B cell (primary cell): ENCODE measurements at regions not wholly inside any gene's neighbourhood (a gene's known extent, or its start where the extent isn't known, plus 50 kb on each side); places are given as distances from the start of the nearest gene placed in this dataset.

ENCODE experiments used
- ATAC-seq: fragments of 200-7000 bp; cut with Tn5 transposase; one replicate; pipeline ENCODE4 v1.10.0; 2021; ENCODE audit warnings: low read depth, mild to moderate bottlenecking, moderate number of reproducible peaks, moderate library complexity
- CTCF ChIA-PET: fragments of 350-600 bp; sonication (Branson Sonifier 250); formaldehyde crosslinking; loops from one replicate; lab custom pipeline; 2021; ENCODE audit warnings: antibody characterized with exemption, inconsistent platforms; lab: Charles Lee
- POLR2A ChIA-PET: fragments of 350-600 bp; sonication (Branson Sonifier 250); formaldehyde crosslinking; loops from one replicate; lab custom pipeline; 2021; ENCODE audit warnings: antibody characterized with exemption; lab: Charles Lee
- DNase-seq: peaks from one replicate; pipeline ENCODE4 v3.0.0; 2013
- H2AFZ ChIP-seq: 2 replicates; pipeline ENCODE4 v1.6.1; 2012; ENCODE audit warnings: mild to moderate bottlenecking, low read depth, low read length; ENCODE audit not compliant: insufficient read depth, poor library complexity, severe bottlenecking
- H3K27ac ChIP-seq, 2 donors: 1 replicate in 1 of 2; 2 replicates in 1 of 2; pipeline ENCODE4 v1.5.1; 2012 to 2013; ENCODE audit warnings: low read length in 2 of 2, mild to moderate bottlenecking in 2 of 2, moderate library complexity in 1 of 2
- H3K27me3 ChIP-seq, 4 experiments: fragments of 200-600 bp in 1 of 4; sonication (generic) in 1 of 4; replicated peaks in 1 of 4; 1 replicate in 2 of 4; 2 replicates in 2 of 4; pipeline versions ENCODE4 v1.6.1 to v1.7.0; 2013 to 2016; ENCODE audit warnings: low read length in 3 of 4, mild to moderate bottlenecking in 2 of 4, mixed read lengths in 1 of 4, moderate library complexity in 1 of 4; ENCODE audit not compliant: insufficient read depth in 4 of 4, control insufficient read depth in 3 of 4; ENCODE audit errors: control extremely low read depth in 1 of 4
- H3K36me3 ChIP-seq, 2 experiments: replicated peaks in 1 of 2; 1 replicate in 1 of 2; 2 replicates in 1 of 2; pipeline versions ENCODE4 v1.6.1 to v1.7.1; 2013; ENCODE audit warnings: low read length in 1 of 2; ENCODE audit not compliant: insufficient read depth in 2 of 2, control insufficient read depth in 1 of 2; ENCODE audit errors: control extremely low read depth in 1 of 2, extremely low read depth in 1 of 2
- H3K4me1 ChIP-seq, 2 donors: fragments of 200-600 bp in 1 of 2; sonication (generic) in 1 of 2; 1 replicate in 1 of 2; 2 replicates in 1 of 2; pipeline versions ENCODE4 v1.5.1 to v1.6.1; 2013 to 2017; ENCODE audit warnings: low read length in 2 of 2; ENCODE audit not compliant: control insufficient read depth in 2 of 2, insufficient read depth in 2 of 2
- H3K4me2 ChIP-seq: replicated peaks from 2 replicates; pipeline ENCODE3; 2012; ENCODE audit warnings: mild to moderate bottlenecking, low read depth, low read length; ENCODE audit not compliant: poor library complexity, severe bottlenecking
- H3K4me3 ChIP-seq, 5 experiments: fragments of 200-600 bp in 1 of 5; sonication (generic) in 1 of 5; 1 replicate in 3 of 5; 2 replicates in 2 of 5; pipeline versions ENCODE4 v1.5.1 to v1.7.0; 2011 to 2016; ENCODE audit warnings: low read length in 4 of 5, mild to moderate bottlenecking in 4 of 5, low read depth in 2 of 5, control low read depth in 1 of 5, moderate library complexity in 1 of 5; ENCODE audit not compliant: insufficient read depth in 1 of 5; ENCODE audit errors: control extremely low read depth in 1 of 5, extremely low read depth in 1 of 5
- H3K79me2 ChIP-seq: fragments of 200-600 bp; sonication (generic); one replicate; pipeline ENCODE4 v1.6.0; 2016; ENCODE audit warnings: low read length; ENCODE audit not compliant: control insufficient read depth, insufficient read depth
- H3K9ac ChIP-seq: fragments of 200-600 bp; sonication (generic); 2 replicates; pipeline ENCODE4 v1.6.1; 2017; ENCODE audit warnings: mild to moderate bottlenecking, low read length, moderate library complexity
- H3K9me3 ChIP-seq, 3 donors: one replicate each; pipeline versions ENCODE4 v1.6.1 to v1.7.1; 2013; ENCODE audit warnings: low read length in 2 of 3; ENCODE audit not compliant: control insufficient read depth in 2 of 3, insufficient read depth in 1 of 3; ENCODE audit errors: control extremely low read depth in 1 of 3
- H4K20me1 ChIP-seq: 2 replicates; pipeline ENCODE4 v1.6.0; 2012; ENCODE audit warnings: mild to moderate bottlenecking, low read length; ENCODE audit not compliant: insufficient read depth, control insufficient read depth, poor library complexity, severe bottlenecking
- H3K27ac Mint-ChIP-seq: one replicate; pipeline ENCODE4 v1.8.0; 2021; ENCODE audit warnings: mixed read lengths
- H3K27me3 Mint-ChIP-seq: one replicate; pipeline ENCODE4 v1.8.0; 2021; ENCODE audit warnings: mixed read lengths
- H3K4me1 Mint-ChIP-seq: one replicate; pipeline ENCODE4 v1.8.0; 2021; ENCODE audit warnings: mixed read lengths
- H3K4me3 Mint-ChIP-seq: one replicate; pipeline ENCODE4 v1.8.0; 2021; ENCODE audit warnings: mixed read lengths
- H3K9me3 Mint-ChIP-seq: one replicate; pipeline ENCODE4 v1.8.0; 2022; ENCODE audit warnings: mixed read lengths; ENCODE audit not compliant: insufficient read depth
- CTCF ChIP-seq: fragments of 200-600 bp; IDR thresholded peaks from one replicate; pipeline ENCODE4 v1.8.0; 2022; ENCODE audit warnings: antibody characterized with exemption, mild to moderate bottlenecking
- EZH2 ChIP-seq: IDR thresholded peaks from 2 replicates; pipeline ENCODE4 v1.6.1; 2012; ENCODE audit warnings: borderline replicate concordance, low read depth, mild to moderate bottlenecking, moderate library complexity, low read length; ENCODE audit not compliant: insufficient read depth, poor library complexity, severe bottlenecking
- whole genome bisulfite sequencing: methylation state at CpG from one replicate; pipeline ENCODE4 v1.1.5; 2013; ENCODE audit warnings: missing lambda C conversion rate; ENCODE audit not compliant: insufficient coverage; 5-methylcytosine and 5-hydroxymethylcytosine counted together
- intact Hi-C: fragments of 100-400 bp; cut with micrococcal nuclease; formaldehyde crosslinking; loops from one replicate; pipeline ENCODE4 v1.10.0; 2022

DNA sequence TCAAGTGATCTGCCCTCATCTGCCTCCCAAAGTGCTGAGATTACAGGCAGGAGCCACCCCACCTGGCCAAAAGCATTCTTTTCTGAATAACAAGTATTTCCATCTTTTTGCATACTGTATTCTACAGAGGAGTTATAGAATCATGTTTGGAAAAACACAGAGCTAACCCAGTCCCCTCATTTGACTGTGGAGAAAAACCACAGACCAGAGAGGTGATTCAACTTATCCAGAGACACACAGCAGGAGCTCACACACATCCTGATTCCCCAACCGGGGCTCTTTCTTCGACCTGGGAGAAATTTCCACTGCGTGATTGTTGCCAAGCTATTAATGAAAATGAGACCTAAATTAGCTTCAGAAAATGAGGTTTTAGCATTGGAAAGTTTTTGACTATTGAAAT lies 176.1 kb upstream of the TLE3 start:
- CTCF ChIA-PET = interaction anchor here (1.3 kb wide), 1 partner anchor 189 kb away, joined by 3 read pairs; no protein-coding TSS in a partner anchor
- peaks cover 0 to 23% (median 0%) of the 10 kb centered on the region in 4 experiments for H3K27me3 ChIP-seq
- no peak overlapping the region for H3K27ac ChIP-seq
- WGBS = no CpG with 5 or more reads among the region's 3 CpGs
- TF ChIP-seq EZH2 (no peak), CTCF (no peak)
- intact Hi-C loops = no loop called here
- no peaks in the 10 kb centered on the region for H3K36me3 ChIP-seq
- no peaks in the 10 kb centered on the region for H3K9me3 ChIP-seq
- no peaks in the 10 kb centered on the region for H4K20me1 ChIP-seq
- H2AFZ ChIP-seq = no peak overlapping the region
- no peak overlapping the region for H3K4me3 Mint-ChIP-seq
- peaks cover 32 to 45% of the 10 kb centered on the region in 2 donors for H3K4me1 ChIP-seq
- H3K27me3 Mint-ChIP-seq = peaks cover 3% of the 10 kb centered on the region
- DNase-seq = no peak
- no peak overlapping the region for H3K4me3 ChIP-seq
- H3K4me2 ChIP-seq = no peak overlapping the region
- peaks cover 47% of the 10 kb centered on the region for H3K4me1 Mint-ChIP-seq
- POLR2A ChIA-PET = no interaction called here
- no peaks in the 10 kb centered on the region for H3K9me3 Mint-ChIP-seq
- no peak for ATAC-seq
- H3K79me2 ChIP-seq = no peaks in the 10 kb centered on the region
- H3K27ac Mint-ChIP-seq = no peak overlapping the region
- no peak overlapping the region for H3K9ac ChIP-seq

DNA sequence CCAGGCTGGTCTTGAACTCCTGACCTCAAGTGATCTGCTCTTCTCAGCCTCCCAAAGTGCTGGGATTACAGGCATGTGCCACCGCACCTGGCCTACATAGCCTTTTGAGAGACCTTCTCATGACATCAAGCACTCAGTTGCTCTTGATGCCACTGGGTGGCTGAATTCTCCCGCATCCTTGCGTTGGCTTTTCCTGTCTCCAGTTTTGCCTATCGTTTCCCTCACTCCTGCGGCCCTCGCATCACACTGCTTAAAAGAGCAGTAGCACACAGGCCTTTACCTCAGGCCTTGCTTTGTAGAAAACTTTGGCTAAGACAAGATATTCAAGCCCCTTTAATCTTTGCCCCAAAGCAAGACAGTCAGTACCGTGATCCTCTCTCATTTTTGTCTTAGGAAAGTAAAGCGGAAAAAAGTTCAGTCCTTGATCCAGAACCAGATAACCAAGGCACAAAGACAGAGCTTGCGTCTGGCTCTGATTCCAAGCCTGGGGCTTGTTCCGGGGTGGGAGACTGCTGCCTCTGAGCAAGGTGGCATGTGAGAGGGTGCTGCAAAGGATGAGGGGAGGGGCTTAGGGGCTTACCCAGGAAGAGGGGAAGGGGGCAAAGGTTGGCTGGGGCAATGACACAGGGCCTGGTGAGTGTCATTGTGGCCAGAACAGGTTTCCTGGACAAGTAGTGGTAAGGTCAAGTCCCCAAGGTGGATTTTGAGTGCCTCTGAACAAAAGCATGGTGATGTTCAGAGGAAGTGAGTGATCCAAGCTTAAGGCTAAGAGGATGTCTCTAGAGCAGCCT lies 175.0 kb upstream of the TLE3 start:
- DNase-seq = no peak
- CTCF ChIA-PET = no interaction called here
- Histone ChIP-seq H3K27ac (no peak overlapping the region), H3K27me3 (peaks cover 0 to 23% (median 0%) of the 10 kb centered on the region in 4 experiments), H3K36me3 (no peaks in the 10 kb centered on the region), H3K4me1 (peaks cover 43 to 56% of the 10 kb centered on the region in 2 donors), H3K79me2 (no peaks in the 10 kb centered on the region), H2AFZ (no peak overlapping the region), H3K4me3 (no peak overlapping the region), H4K20me1 (no peaks in the 10 kb centered on the region), H3K9ac (no peak overlapping the region), H3K4me2 (no peak overlapping the region), H3K9me3 (no peaks in the 10 kb centered on the region)
- H3K27me3 Mint-ChIP-seq = peaks cover 3% of the 10 kb centered on the region
- TF ChIP-seq CTCF (no peak), EZH2 (no peak)
- no peak overlapping the region for H3K4me3 Mint-ChIP-seq
- peak overlapping the region; percentile 26 for H3K27ac Mint-ChIP-seq
- peaks cover 53% of the 10 kb centered on the region for H3K4me1 Mint-ChIP-seq
- H3K9me3 Mint-ChIP-seq = no peaks in the 10 kb centered on the region
- WGBS = 94% methylated on average over 10 of the region's 10 CpGs
- POLR2A ChIA-PET = no interaction called here
- ATAC-seq = no peak
- intact Hi-C loops = no loop called here
